ENCODE measurements at regions not wholly inside any gene's neighbourhood (a gene's known extent, or its start where the extent isn't known, plus 50 kb on each side); places are given as distances from the start of the nearest gene placed in this dataset.

GRCh38 chr6:14746139-14746837 lies 499.6 kb upstream of the JARID2 start:
- TF ChIP-seq CTCF (IDR thresholded peaks at IDR 0.05; ENCODE audit: low read length) (no peak), EZH2 (optimal IDR thresholded peaks at IDR 0.05; ENCODE audit: low read depth, low read length) (no peak)

Measured in MM.1S (cell line).